OCI-LY1 (cell line): ENCODE measurements at regions not wholly inside any gene's neighbourhood (a gene's known extent, or its start where the extent isn't known, plus 50 kb on each side); places are given as distances from the start of the nearest gene placed in this dataset.

ENCODE experiments used
- EZH2 ChIP-seq: fragments of 200-600 bp; sonication (generic), shearing (Covaris generic); IDR thresholded peaks from 2 replicates; pipeline ENCODE4 v1.8.0; 2017; ENCODE audit warnings: borderline replicate concordance, mixed run types, mild to moderate bottlenecking, antibody characterized with exemption, low read length, moderate library complexity, mixed read lengths
- TF ChIP-seq, protein P1 (sequence below): fragments of 200-600 bp; sonication (generic), shearing (Covaris generic); IDR thresholded peaks from 2 replicates; pipeline ENCODE4 v1.5.1; 2017; ENCODE audit warnings: mild to moderate bottlenecking, antibody characterized with exemption, low read length, moderate library complexity, mixed read lengths

DNA sequence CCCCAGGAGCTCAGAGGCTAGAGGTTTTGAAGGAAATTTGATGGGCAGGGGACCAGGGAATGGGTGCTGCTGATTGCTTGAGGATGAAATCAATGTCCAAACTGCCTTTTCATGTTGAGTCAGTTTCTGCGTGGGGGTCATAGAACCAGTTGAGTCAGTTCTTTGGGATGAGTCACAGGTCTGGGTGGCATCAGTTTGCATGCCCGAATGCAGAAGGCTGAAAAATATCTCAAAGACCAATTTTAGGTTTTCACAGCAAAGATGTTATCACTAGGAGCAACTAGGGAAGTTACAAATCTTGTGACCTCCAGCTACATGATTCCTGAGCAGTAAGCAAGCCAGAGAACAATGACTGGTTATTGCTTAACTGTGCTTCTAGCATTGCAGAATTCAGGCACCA, 1135.1 kb upstream of the CRIM1 start:
- TF ChIP-seq, protein P1, sequence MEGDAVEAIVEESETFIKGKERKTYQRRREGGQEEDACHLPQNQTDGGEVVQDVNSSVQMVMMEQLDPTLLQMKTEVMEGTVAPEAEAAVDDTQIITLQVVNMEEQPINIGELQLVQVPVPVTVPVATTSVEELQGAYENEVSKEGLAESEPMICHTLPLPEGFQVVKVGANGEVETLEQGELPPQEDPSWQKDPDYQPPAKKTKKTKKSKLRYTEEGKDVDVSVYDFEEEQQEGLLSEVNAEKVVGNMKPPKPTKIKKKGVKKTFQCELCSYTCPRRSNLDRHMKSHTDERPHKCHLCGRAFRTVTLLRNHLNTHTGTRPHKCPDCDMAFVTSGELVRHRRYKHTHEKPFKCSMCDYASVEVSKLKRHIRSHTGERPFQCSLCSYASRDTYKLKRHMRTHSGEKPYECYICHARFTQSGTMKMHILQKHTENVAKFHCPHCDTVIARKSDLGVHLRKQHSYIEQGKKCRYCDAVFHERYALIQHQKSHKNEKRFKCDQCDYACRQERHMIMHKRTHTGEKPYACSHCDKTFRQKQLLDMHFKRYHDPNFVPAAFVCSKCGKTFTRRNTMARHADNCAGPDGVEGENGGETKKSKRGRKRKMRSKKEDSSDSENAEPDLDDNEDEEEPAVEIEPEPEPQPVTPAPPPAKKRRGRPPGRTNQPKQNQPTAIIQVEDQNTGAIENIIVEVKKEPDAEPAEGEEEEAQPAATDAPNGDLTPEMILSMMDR: no peak
- TF ChIP-seq EZH2: no peak
